ENCODE measurements at regions not wholly inside any gene's neighbourhood (a gene's known extent, or its start where the extent isn't known, plus 50 kb on each side); places are given as distances from the start of the nearest gene placed in this dataset.

DNA sequence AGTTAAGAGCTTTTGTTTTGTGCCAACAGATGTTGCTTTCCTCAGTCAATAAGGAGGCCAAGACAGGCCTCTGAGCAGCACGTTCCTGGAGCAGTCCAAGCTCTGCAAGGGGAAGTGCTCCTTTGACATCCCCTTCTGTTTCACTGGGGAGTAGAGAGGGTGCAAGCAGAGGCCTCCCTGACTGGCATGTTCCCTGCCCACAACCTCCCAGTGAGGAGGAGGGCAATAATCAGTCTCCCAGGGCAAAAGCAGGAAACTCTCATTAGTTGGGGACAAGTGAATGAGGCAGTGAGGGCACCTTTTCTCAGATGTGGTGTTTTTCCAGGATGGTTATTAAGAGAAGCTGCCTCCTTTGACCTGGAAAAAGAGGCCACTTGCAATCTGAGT lies 79.5 kb upstream of the ZBED5 start:
- TF ChIP-seq, protein P1, sequence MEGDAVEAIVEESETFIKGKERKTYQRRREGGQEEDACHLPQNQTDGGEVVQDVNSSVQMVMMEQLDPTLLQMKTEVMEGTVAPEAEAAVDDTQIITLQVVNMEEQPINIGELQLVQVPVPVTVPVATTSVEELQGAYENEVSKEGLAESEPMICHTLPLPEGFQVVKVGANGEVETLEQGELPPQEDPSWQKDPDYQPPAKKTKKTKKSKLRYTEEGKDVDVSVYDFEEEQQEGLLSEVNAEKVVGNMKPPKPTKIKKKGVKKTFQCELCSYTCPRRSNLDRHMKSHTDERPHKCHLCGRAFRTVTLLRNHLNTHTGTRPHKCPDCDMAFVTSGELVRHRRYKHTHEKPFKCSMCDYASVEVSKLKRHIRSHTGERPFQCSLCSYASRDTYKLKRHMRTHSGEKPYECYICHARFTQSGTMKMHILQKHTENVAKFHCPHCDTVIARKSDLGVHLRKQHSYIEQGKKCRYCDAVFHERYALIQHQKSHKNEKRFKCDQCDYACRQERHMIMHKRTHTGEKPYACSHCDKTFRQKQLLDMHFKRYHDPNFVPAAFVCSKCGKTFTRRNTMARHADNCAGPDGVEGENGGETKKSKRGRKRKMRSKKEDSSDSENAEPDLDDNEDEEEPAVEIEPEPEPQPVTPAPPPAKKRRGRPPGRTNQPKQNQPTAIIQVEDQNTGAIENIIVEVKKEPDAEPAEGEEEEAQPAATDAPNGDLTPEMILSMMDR (conservative IDR thresholded peaks at IDR 0.05): no peak
- TF ChIP-seq EZH2 (IDR thresholded peaks at IDR 0.05; ENCODE audit: low read depth): no peak
